ENCODE measurements at regions not wholly inside any gene's neighbourhood (a gene's known extent, or its start where the extent isn't known, plus 50 kb on each side); places are given as distances from the start of the nearest gene placed in this dataset.

DNA sequence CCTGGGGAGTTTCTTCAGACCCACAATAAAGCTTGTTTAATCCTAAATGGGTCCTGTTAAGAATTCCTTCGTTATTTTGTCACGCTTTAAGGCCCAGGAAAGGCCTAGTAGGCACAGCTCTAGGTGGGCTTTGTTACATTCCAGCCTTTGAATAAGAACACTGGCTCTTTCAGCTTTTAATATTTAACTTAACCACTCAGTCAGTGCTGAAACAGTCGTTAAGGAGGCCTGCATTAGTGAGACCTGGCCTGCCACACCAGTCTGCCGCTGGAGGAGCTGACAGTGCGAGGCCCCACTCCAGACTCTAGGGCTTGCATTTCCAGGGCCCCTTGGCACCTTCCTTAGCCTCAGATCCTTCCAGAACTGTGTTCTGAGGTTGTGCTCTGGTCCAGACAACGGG lies 351.4 kb downstream of the GLRX3 start:
- TF ChIP-seq EZH2phosphoT487 (IDR thresholded peaks at IDR 0.05; ENCODE audit: insufficient read depth, low read depth) (no peak), EZH2 (IDR thresholded peaks at IDR 0.05; ENCODE audit: insufficient read depth, poor library complexity, severe bottlenecking) (no peak)

All from GM23248 (cell line).